ENCODE measurements at regions not wholly inside any gene's neighbourhood (a gene's known extent, or its start where the extent isn't known, plus 50 kb on each side); places are given as distances from the start of the nearest gene placed in this dataset.

- TF ChIP-seq CTCF (IDR thresholded peaks at IDR 0.05; ENCODE audit: low read length) (no peak), EZH2 (IDR thresholded peaks at IDR 0.05; ENCODE audit: borderline replicate concordance, low read length) (no peak)
Measured at GRCh38 chr3:168152149-168152548, 56.4 kb upstream of the GOLIM4 start.
